ENCODE measurements at regions not wholly inside any gene's neighbourhood (a gene's known extent, or its start where the extent isn't known, plus 50 kb on each side); places are given as distances from the start of the nearest gene placed in this dataset.

GRCh38 chr10:123472606-123473005 is 193.5 kb upstream of the GPR26 start:
- ChIA-PET POLR2A (no interaction called here), CTCF (no interaction called here)
- Mint-ChIP-seq H3K9me3 (no peaks in the 10 kb centered on the region), H3K4me3 (no peak overlapping the region), H3K36me3 (ENCODE audit: low read depth) (no peaks in the 10 kb centered on the region), H3K4me1 (ENCODE audit: low read depth) (no peaks in the 10 kb centered on the region), H3K27me3 (peaks cover 5% of the 10 kb centered on the region), H3K27ac (no peak overlapping the region)
- TF ChIP-seq, protein P1, sequence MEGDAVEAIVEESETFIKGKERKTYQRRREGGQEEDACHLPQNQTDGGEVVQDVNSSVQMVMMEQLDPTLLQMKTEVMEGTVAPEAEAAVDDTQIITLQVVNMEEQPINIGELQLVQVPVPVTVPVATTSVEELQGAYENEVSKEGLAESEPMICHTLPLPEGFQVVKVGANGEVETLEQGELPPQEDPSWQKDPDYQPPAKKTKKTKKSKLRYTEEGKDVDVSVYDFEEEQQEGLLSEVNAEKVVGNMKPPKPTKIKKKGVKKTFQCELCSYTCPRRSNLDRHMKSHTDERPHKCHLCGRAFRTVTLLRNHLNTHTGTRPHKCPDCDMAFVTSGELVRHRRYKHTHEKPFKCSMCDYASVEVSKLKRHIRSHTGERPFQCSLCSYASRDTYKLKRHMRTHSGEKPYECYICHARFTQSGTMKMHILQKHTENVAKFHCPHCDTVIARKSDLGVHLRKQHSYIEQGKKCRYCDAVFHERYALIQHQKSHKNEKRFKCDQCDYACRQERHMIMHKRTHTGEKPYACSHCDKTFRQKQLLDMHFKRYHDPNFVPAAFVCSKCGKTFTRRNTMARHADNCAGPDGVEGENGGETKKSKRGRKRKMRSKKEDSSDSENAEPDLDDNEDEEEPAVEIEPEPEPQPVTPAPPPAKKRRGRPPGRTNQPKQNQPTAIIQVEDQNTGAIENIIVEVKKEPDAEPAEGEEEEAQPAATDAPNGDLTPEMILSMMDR (IDR thresholded peaks at IDR 0.05): no peak
- no peak for ATAC-seq
- DNase-seq: no peak
- intact Hi-C loops (cut with micrococcal nuclease): no loop called here

GRCh38 chr10:123474700-123475099 is 191.5 kb upstream of the GPR26 start:
- intact Hi-C loops (cut with micrococcal nuclease): no loop called here
- ATAC-seq: no peak
- Mint-ChIP-seq H3K36me3 (ENCODE audit: low read depth) (no peaks in the 10 kb centered on the region), H3K27me3 (peaks cover 5% of the 10 kb centered on the region), H3K9me3 (no peaks in the 10 kb centered on the region), H3K27ac (no peak overlapping the region), H3K4me1 (ENCODE audit: low read depth) (no peaks in the 10 kb centered on the region), H3K4me3 (no peak overlapping the region)
- DNase-seq: no peak
- CTCF ChIA-PET: no interaction called here
- TF ChIP-seq, protein P1 (IDR thresholded peaks at IDR 0.05): no peak
- POLR2A ChIA-PET: no interaction called here

GRCh38 chr10:123475466-123475865 is 190.7 kb upstream of the GPR26 start:
- Mint-ChIP-seq H3K27me3 (peaks cover 5% of the 10 kb centered on the region), H3K4me3 (no peak overlapping the region), H3K4me1 (ENCODE audit: low read depth) (no peaks in the 10 kb centered on the region), H3K9me3 (no peaks in the 10 kb centered on the region), H3K36me3 (ENCODE audit: low read depth) (no peaks in the 10 kb centered on the region), H3K27ac (no peak overlapping the region)
- no peak for DNase-seq
- TF ChIP-seq, protein P1 (IDR thresholded peaks at IDR 0.05): no peak
- intact Hi-C loops (cut with micrococcal nuclease): no loop called here
- ATAC-seq: no peak
- ChIA-PET POLR2A (no interaction called here), CTCF (no interaction called here)

DNA sequence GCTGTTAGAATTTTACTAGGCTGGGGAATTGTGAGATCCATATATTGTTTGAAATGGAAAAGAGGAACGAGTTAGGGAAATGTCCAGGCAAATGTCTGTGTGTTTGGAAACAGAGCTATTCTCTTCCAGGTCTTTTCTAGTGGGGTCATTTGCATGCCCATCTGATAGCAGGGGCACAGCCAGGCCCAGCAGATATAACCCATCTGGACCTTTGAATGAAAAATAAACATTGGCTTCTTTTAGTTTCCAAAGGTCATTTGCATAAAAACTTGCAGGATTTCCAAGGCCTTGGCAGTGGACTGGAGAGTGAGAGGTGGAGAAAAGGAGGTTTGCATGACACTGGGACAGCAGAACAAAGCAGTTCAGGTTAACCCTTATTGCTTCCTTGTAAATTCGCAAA is 188.0 kb upstream of the GPR26 start:
- Mint-ChIP-seq H3K27ac (no peak overlapping the region), H3K9me3 (no peaks in the 10 kb centered on the region), H3K27me3 (peaks cover 1% of the 10 kb centered on the region), H3K4me3 (no peak overlapping the region), H3K36me3 (ENCODE audit: low read depth) (no peaks in the 10 kb centered on the region), H3K4me1 (ENCODE audit: low read depth) (no peaks in the 10 kb centered on the region)
- DNase-seq (no peak), ATAC-seq (no peak)
- POLR2A ChIA-PET: no interaction called here
- CTCF ChIA-PET: no interaction called here
- intact Hi-C loops (cut with micrococcal nuclease): no loop called here
- TF ChIP-seq, protein P1 (IDR thresholded peaks at IDR 0.05): no peak

- ChIA-PET POLR2A (no interaction called here), CTCF (interaction anchor here (1.0 kb wide), 1 partner anchor 10 kb away, joined by 3 read pairs; no protein-coding TSS in a partner anchor)
- Mint-ChIP-seq H3K9me3 (no peaks in the 10 kb centered on the region), H3K4me1 (ENCODE audit: low read depth) (no peaks in the 10 kb centered on the region), H3K27ac (no peak overlapping the region), H3K4me3 (no peak overlapping the region), H3K27me3 (no peaks in the 10 kb centered on the region), H3K36me3 (ENCODE audit: low read depth) (no peaks in the 10 kb centered on the region)
- no peak for ATAC-seq
- TF ChIP-seq, protein P1 (IDR thresholded peaks at IDR 0.05): no peak
- no peak for DNase-seq
- intact Hi-C loops (cut with micrococcal nuclease): no loop called here
These were observed 186.5 kb upstream of the GPR26 start for GRCh38 chr10:123479640-123480039.
